IMR-90 (cell line): ENCODE measurements at regions not wholly inside any gene's neighbourhood (a gene's known extent, or its start where the extent isn't known, plus 50 kb on each side); places are given as distances from the start of the nearest gene placed in this dataset.

Experiments used
- BHLHE40 ChIP-seq: fragments of 150-350 bp; IDR thresholded peaks from 2 replicates; pipeline ENCODE4 v1.6.1; 2016; ENCODE audit warnings: mild to moderate bottlenecking, low read depth, low read length
- CEBPB ChIP-seq: IDR thresholded peaks from 2 replicates; pipeline ENCODE4 v1.6.1; 2012; ENCODE audit warnings: low read depth, low read length, improper control_type of control experiment
- CHD1 ChIP-seq: IDR thresholded peaks from 2 replicates; pipeline ENCODE4 v1.6.1; 2012; ENCODE audit warnings: low read depth, low read length, improper control_type of control experiment
- CTCF ChIP-seq: conservative IDR thresholded peaks from 2 replicates; pipeline ENCODE4 v1.5.1; 2012; ENCODE audit warnings: mild to moderate bottlenecking, low read depth, low read length, improper control_type of control experiment
- FOS ChIP-seq: fragments of 150-350 bp; IDR thresholded peaks from 2 replicates; pipeline ENCODE4 v1.6.1; 2016; ENCODE audit warnings: low read depth, low read length
- MAFK ChIP-seq: IDR thresholded peaks from 2 replicates; pipeline ENCODE4 v1.6.1; 2012; ENCODE audit warnings: low read depth, low read length, improper control_type of control experiment
- MAZ ChIP-seq: IDR thresholded peaks from 2 replicates; pipeline ENCODE4 v1.6.1; 2012; ENCODE audit warnings: low read depth, mild to moderate bottlenecking, low read length, improper control_type of control experiment, moderate library complexity, borderline replicate concordance
- MXI1 ChIP-seq: IDR thresholded peaks from 2 replicates; pipeline ENCODE4 v1.6.1; 2012; ENCODE audit warnings: low read depth, mild to moderate bottlenecking, low read length, moderate library complexity, borderline replicate concordance
- POLR2A ChIP-seq: IDR thresholded peaks from 2 replicates; pipeline ENCODE4 v1.6.1; 2012; ENCODE audit warnings: mild to moderate bottlenecking, low read depth, low read length
- RAD21 ChIP-seq: IDR thresholded peaks from 2 replicates; pipeline ENCODE4 v1.6.1; 2012; ENCODE audit warnings: low read length, improper control_type of control experiment
- RCOR1 ChIP-seq: IDR thresholded peaks from 2 replicates; pipeline ENCODE4 v1.6.1; 2012; ENCODE audit warnings: mild to moderate bottlenecking, low read length, improper control_type of control experiment; ENCODE audit not compliant: insufficient replicate concordance
- RFX5 ChIP-seq: IDR thresholded peaks from 2 replicates; pipeline ENCODE4 v1.8.0; 2012; ENCODE audit warnings: low read depth, mild to moderate bottlenecking, low read length, moderate library complexity
- SMC3 ChIP-seq: fragments of 150-350 bp; IDR thresholded peaks from 2 replicates; pipeline ENCODE4 v1.6.1; 2016; ENCODE audit warnings: low read depth, mild to moderate bottlenecking, antibody characterized with exemption, low read length, moderate library complexity
- TF ChIP-seq, protein P1 (sequence below): fragments of 150-350 bp; IDR thresholded peaks from 2 replicates; pipeline ENCODE4 v1.6.1; 2016; ENCODE audit warnings: low read depth, mild to moderate bottlenecking, low read length, moderate library complexity, borderline replicate concordance

DNA sequence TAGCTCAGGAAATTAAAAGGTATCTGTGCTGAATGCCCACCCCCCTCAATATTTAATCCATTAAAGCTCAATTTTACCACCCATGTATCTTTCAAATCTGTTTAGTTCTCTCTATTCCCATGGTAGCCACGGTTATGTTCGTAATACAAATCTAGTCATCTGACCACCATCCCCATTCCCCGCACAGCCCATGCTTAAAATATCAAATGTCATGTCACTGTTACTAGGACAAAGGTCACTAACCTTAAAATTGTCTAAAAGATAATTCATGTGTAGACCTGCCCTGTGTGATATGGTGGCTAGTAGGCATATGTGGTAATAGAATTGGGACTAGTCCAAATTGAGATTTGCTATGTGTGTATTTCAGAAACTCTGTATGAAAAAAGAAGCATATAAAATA is 728.5 kb upstream of the B3GALT2 start:
- no peak for TF ChIP-seq FOS
- no peak for TF ChIP-seq CHD1
- no peak for TF ChIP-seq CEBPB
- no peak for TF ChIP-seq CTCF
- TF ChIP-seq MAFK, result no peak
- TF ChIP-seq, protein P1, sequence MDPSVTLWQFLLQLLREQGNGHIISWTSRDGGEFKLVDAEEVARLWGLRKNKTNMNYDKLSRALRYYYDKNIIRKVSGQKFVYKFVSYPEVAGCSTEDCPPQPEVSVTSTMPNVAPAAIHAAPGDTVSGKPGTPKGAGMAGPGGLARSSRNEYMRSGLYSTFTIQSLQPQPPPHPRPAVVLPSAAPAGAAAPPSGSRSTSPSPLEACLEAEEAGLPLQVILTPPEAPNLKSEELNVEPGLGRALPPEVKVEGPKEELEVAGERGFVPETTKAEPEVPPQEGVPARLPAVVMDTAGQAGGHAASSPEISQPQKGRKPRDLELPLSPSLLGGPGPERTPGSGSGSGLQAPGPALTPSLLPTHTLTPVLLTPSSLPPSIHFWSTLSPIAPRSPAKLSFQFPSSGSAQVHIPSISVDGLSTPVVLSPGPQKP, result no peak
- TF ChIP-seq SMC3, result no peak
- no peak for TF ChIP-seq RCOR1
- no peak for TF ChIP-seq MXI1
- TF ChIP-seq RAD21, result no peak
- no peak for TF ChIP-seq BHLHE40
- no peak for TF ChIP-seq RFX5
- TF ChIP-seq POLR2A, result no peak
- no peak for TF ChIP-seq MAZ
